A172 (cell line): ENCODE measurements at regions not wholly inside any gene's neighbourhood (a gene's known extent, or its start where the extent isn't known, plus 50 kb on each side); places are given as distances from the start of the nearest gene placed in this dataset.
A peak's percentile ranks its signal among the peaks of the same experiment; 100 is the strongest.

Source experiments
- DNase-seq: peaks from one replicate; pipeline ENCODE4 v3.0.0-alpha.2; 2015; ENCODE audit warnings: low spot score

- no peak for DNase-seq
Measured at GRCh38 chr2:57934659-57935058, 111.9 kb upstream of the VRK2 start.

DNA sequence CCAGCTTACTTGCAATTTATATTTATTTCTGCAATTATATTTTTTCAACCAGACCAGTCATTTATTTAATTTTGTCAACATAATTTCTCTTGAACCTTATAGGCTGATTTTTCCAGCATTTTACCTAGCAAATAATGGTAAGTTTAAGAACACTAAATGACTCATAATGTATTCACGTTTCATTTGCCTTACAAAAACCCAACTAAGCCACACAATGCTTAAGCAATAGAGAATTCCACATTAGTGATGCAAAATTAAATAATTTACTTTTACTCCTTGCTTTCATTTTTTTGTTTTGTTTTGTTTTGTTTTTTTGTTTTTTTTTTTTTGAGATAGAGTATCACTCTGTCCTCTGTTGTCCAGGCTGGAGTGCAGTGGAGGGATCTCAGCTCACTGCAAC is 110.4 kb upstream of the VRK2 start:
- no peak for DNase-seq

GRCh38 chr2:57937456-57937855 is 109.2 kb upstream of the VRK2 start:
- DNase-seq: no peak

- DNase-seq: no peak
Measured at GRCh38 chr2:57941816-57942215, 104.8 kb upstream of the VRK2 start.

GRCh38 chr2:57943315-57943714 is 103.3 kb upstream of the VRK2 start:
- peak; percentile 2 for DNase-seq

GRCh38 chr2:57947398-57947797 is 99.2 kb upstream of the VRK2 start:
- no peak for DNase-seq

DNA sequence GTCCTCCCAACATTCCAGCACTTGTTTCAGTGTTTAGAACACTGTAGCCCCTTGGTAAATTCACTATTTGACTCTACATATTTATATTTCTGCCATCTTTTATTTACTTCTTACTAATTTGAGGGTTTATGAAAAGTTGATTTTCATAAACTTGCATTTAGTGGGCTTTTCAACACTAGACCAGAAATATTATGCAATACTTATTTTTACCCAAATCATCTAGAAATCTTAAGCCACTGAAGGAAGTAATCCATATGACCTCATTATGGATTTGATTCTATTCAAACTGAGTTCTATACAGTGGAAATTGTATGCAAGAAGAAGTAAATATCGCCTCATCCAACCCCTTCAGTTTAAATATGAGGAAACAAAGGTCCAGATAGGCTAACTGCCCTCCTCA is 92.6 kb upstream of the VRK2 start:
- DNase-seq: no peak

- DNase-seq: no peak
Measured at GRCh38 chr2:57957238-57957637, 89.4 kb upstream of the VRK2 start.

DNA sequence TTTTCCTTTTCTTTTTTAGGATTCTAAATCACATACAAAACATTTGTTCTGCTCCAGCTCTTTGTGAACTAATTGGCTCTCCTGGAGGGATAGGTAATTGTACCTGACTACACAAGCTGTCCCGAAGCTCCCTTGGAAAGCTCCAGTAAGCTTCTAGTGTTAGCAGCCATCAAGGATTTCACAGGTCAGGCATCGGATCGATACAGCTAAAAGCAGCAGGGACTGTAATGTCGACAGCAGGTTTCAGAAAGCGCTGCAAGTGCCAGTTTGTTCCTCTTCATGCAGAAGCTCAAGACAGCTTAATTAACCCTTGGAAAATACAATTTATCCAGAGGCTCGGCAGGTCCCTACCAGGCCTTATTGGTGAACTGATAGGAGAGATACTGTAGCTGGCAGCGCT is 87.2 kb upstream of the VRK2 start:
- no peak for DNase-seq

GRCh38 chr2:57962861-57963260 is 83.7 kb upstream of the VRK2 start:
- no peak for DNase-seq

DNA sequence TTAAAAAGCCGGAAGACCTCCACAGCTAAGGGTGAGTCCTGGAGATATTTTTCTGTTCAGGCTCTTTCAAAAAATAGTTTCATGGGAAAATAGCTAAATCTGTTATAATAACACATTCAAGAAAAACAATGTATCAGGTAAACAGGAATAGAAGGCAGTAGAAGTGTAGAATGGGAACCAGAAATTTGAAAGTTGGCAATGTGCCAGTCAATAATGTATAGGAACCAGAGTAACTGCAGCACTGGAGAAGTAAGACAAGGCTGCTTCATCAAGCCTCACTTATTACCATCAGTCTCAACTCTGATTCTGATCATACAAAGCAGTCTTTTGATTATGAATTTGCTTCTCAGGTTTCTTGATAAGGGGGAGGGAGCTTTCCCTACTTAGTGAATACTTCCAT is 81.4 kb upstream of the VRK2 start:
- no peak for DNase-seq

DNA sequence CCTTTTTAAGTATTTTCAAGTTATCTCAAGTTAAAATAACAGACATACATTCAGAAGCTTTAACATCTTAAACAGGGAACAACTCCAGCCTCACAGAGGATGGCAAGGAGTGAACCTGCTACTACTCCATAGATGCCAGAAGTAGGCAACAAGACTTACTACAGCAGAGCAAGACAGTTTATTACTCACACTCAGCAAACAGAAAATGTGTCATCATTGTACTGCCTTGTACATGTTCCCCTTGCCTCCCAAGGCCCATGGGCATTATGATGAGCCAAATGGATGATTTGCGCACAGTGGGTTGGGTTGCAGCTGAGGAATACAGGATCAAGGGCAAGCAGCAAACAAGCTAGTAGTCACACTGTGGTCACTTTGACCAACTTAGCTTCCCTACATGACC is 80.6 kb upstream of the VRK2 start:
- no peak for DNase-seq

- DNase-seq: no peak
Measured at GRCh38 chr2:57973621-57974186, 72.9 kb upstream of the VRK2 start.

- DNase-seq: no peak
Measured at GRCh38 chr2:57979158-57979557, 67.4 kb upstream of the VRK2 start.

GRCh38 chr2:57981083-57981768 is 65.4 kb upstream of the VRK2 start:
- peak; percentile 67 for DNase-seq

- DNase-seq: peak; percentile 13
Measured at GRCh38 chr2:57987835-57988573, 58.6 kb upstream of the VRK2 start.

- no peak for DNase-seq
Measured at GRCh38 chr2:57990118-57990725, 56.4 kb upstream of the VRK2 start.
